HG03571 (cell line): ENCODE measurements at regions not wholly inside any gene's neighbourhood (a gene's known extent, or its start where the extent isn't known, plus 50 kb on each side); places are given as distances from the start of the nearest gene placed in this dataset.

Source experiments
- ATAC-seq: cut with Tn5 transposase; IDR thresholded peaks from one replicate; pipeline ENCODE4 v1.9.1; 2021; ENCODE audit not compliant: unreplicated experiment

- ATAC-seq = peak; percentile 90
Observed at GRCh38 chr4:24419181-24420034, 164.9 kb downstream of the DHX15 start.

GRCh38 chr4:24417206-24417605 lies 167.1 kb downstream of the DHX15 start:
- ATAC-seq = no peak

DNA sequence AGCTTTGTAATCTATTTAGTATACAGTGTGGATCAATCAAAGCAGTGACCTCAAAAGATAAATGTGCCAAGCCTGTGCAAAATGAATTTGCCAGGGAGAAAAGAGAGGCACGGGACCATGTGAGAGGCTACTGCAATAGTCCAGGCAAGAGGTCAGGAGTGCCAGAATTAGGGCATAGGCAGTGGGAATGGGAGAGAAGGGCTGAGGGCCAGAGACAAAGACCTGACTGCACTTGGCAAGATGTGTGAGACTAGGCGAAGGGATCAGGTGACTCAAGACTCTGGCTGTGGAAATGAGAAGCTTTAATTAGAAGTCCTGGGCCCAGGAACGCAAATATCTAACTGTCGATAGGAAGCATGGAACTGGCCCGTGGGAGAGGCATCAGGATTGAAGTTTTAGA lies 168.1 kb downstream of the DHX15 start:
- no peak for ATAC-seq

- ATAC-seq = no peak
Observed at GRCh38 chr4:24413311-24413784, 171.0 kb downstream of the DHX15 start.

- no peak for ATAC-seq
Observed at GRCh38 chr4:24411806-24412205, 172.5 kb downstream of the DHX15 start.

DNA sequence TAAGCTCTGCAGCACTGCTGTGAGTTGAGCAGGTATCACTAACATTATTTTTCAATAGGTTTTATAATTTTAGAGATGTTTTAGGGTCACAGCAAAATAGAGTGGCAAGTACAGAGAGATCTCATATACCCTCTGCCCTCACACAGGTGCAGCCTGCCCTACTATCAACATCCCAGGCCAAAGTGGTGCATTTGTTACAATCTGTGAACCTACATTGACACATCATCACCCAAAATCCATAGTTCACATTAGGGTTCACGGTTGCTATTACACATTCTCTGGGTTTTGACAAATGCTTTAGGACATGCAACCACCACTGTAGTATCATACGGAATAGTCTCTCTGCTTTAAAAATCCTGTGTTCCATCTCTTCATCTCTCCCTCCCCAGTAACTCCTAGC lies 173.1 kb downstream of the DHX15 start:
- ATAC-seq = no peak

DNA sequence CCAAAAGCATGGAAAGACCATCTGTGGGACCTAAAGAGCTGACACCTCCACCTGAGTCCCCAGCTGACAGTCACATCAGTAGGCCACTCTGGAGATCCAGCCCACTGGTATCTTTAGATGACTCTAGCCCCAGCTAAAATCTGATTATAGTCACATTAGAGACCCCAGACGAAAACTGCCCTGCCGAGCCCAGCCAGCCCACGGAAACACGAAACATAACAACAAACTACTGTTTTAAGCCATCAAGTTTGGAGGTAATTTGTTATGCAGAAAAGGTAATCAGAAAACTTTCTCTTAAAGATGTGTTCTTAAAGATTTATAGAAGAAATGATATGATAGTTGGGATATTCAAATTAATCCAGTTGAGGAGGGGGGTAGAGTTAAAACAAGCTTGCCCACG lies 175.7 kb downstream of the DHX15 start:
- no peak for ATAC-seq

- ATAC-seq = no peak
Observed at GRCh38 chr4:24405926-24406325, 178.4 kb downstream of the DHX15 start.

- ATAC-seq = no peak
Observed at GRCh38 chr4:24405341-24405740, 179.0 kb downstream of the DHX15 start.

DNA sequence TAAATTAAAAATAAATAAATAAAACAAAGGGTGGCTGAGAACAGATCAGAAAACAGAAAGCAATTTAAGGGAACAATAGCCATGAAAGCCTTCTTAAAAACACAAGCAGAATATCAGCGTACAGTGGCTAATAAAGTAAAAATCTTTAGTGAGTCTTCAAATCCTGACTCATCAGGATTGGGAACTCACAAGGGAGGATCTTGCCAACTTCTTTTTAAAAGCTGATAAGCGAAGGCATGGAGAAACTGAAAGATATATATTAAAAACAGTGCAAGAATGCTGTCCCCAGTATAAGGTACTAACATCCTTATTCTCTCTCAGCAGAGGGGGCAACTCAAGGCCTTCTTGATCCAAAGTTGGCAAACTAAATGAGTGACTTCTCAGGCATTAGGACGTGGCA lies 180.1 kb downstream of the DHX15 start:
- ATAC-seq = no peak

DNA sequence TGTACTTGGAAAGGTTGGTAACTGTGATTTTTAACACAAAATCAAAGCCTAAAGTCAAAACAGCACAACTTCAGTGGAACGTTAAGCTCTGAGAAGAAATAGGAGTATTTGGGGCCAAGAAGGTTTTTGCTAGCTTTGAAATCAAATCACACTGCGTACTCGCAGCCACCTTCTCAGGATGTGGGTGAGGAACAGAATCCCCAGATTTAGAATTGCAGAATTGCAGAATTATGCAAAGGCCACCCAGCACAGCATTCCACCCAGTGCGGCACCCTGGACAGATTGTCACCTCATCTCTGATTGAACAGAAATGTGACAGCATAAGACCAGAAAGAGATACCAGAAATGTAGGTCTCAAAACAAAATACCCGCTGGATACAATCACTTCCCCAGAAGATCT lies 181.1 kb downstream of the DHX15 start:
- no peak for ATAC-seq

DNA sequence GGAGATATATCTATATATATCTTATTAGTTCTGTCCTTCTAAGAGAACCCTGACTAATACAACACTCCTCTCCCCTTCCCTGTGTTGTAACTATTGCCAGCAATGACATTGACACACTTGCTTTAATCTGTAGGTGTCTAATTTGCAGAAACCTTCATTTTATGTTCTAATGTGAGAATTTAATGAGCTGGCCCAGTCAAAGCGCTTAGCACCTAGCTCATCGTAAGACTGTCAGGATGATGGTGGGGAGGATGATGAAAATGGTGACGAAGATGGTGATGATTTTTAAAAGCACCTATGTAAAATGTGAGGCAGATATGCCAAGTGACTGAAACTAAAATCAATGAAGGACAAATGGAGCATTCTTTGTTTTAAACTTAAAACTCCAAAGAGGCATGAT lies 183.8 kb downstream of the DHX15 start:
- ATAC-seq = no peak

DNA sequence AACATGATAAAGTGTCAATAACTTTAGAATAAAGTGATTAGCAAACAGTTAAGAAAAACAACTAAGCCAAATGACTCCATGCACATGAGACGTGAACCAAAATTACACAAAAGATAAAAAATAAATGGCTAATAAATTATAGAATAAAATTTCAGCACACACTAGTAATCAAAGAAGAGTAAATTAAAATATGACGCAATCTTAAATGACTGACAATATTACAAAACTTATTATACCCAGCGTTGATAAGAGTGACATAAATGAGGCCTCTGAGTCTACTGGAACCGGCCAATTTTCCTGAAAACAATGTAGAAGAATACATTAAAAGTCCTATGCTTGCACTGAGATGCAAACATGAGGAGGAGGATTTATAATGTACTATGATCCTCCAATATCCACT lies 187.4 kb downstream of the DHX15 start:
- no peak for ATAC-seq

- no peak for ATAC-seq
Observed at GRCh38 chr4:24395937-24396336, 188.4 kb downstream of the DHX15 start.

GRCh38 chr4:24394041-24394440 lies 190.3 kb downstream of the DHX15 start:
- ATAC-seq = no peak

- ATAC-seq = no peak
Observed at GRCh38 chr4:24392613-24393012, 191.7 kb downstream of the DHX15 start.

- peak; percentile 98 for ATAC-seq
Observed at GRCh38 chr4:24382381-24382780, 202.0 kb downstream of the DHX15 start.

DNA sequence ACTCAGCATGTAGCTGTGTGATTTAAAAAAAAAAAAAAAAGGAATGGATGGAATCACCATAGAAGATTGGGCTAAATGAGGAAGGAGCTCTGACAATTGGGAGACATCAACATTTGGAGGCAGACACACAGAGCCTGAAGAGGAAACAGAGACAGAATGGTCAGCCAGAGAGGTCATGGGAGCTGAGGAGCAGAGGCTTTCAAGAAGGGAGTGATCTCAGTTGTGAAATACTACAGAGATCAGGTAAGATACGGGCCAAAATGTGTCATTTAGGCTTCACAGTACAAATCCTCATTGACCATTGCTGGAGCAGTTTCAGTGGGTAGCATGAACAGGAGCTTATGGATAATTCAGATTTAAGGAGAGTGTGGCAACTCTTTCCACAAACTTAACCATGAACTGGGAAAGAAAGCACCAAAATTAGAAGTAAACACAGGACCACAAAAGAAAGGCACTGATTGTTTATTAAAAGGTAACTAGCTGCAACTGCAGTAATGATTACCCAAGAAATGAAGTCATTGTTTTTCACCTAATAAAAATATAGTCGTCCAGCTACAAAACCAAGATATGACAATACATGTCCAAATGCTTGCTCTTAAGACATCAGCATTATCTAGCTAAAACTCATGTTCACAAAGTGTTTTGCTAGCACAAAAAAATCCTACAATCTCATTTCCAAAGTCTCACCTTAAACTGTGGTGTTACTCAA lies 203.2 kb downstream of the DHX15 start:
- ATAC-seq = no peak

- ATAC-seq = no peak
Observed at GRCh38 chr4:24373704-24374103, 210.7 kb downstream of the DHX15 start.

DNA sequence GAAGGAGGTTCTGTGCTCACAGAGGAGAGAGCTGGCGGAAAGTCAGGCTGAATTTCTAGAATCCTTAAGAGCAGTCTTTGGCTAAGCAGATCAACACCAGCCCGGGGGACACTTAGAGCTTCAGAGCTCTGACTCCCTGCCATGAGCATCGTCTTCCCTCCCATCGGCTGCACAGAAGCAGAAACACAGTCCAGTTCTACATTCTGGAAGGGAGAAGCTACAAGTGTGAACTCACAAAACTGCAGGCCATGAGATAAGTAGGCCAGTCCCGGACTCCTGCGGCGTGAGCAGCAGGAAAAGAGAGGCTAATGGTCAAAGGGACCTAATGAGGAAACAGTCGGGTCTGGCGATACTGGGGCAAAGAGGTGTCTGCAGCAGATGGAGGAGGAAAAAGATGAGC lies 211.5 kb downstream of the DHX15 start:
- no peak for ATAC-seq

- no peak for ATAC-seq
Observed at GRCh38 chr4:24372341-24372740, 212.0 kb downstream of the DHX15 start.

GRCh38 chr4:24370421-24370820 lies 213.9 kb downstream of the DHX15 start:
- ATAC-seq = no peak
